HCT116 (cell line): ENCODE measurements at regions not wholly inside any gene's neighbourhood (a gene's known extent, or its start where the extent isn't known, plus 50 kb on each side); places are given as distances from the start of the nearest gene placed in this dataset.

Experiments used
- ATAC-seq: fragments of 200-7000 bp; cut with Tn5 transposase; 2 replicates; pipeline ENCODE4 v1.9.1; 2020; ENCODE audit warnings: mild to moderate bottlenecking, moderate library complexity
- BruUV-seq: library from RNA; stranded (reverse); fragments of 400-500 nt; replicated peaks from 2 replicates; lab custom pipeline; 2021; lab: Mats Ljungman, UMichigan
- CTCF ChIA-PET: fragments of 300-600 bp; sonication (Branson Sonifier 250); formaldehyde crosslinking; loops from one replicate; lab custom pipeline; 2021; ENCODE audit warnings: antibody characterized with exemption; lab: Charles Lee
- POLR2A ChIA-PET: fragments of 300-600, 350-600 bp; sonication (Branson Sonifier 250); formaldehyde crosslinking; loops from one replicate; lab custom pipeline; 2021; ENCODE audit warnings: antibody characterized with exemption; lab: Charles Lee
- RAD21 ChIA-PET, 2 experiments: fragments of 300-600 bp; sonication (Branson Sonifier 250); formaldehyde crosslinking; loops; one replicate each; lab custom pipeline; 2023; ENCODE audit warnings: low total read pairs in 2 of 2; ENCODE audit not compliant: uncharacterized antibody in 2 of 2, unreplicated experiment in 2 of 2, low non-redundant PET in 1 of 2; lab: Charles Lee
- DNase-seq: peaks from one replicate; pipeline ENCODE4 v3.0.0-alpha.2; 2010; ENCODE audit warnings: low read depth, low spot score
- H2AFZ ChIP-seq: fragments of 200-600 bp; shearing (Covaris generic), sonication (generic); 2 replicates; pipeline ENCODE4 v1.6.1; 2017; ENCODE audit warnings: low read depth, mixed run types, mixed read lengths, antibody characterized with exemption, low read length; ENCODE audit not compliant: poor library complexity, severe bottlenecking
- H3K27ac ChIP-seq: 2 replicates; pipeline ENCODE4 v1.5.1; 2012; ENCODE audit warnings: low read depth, low read length
- H3K27me3 ChIP-seq: fragments of 200-600 bp; sonication (generic); 2 replicates; pipeline ENCODE4 v1.6.1; 2016; ENCODE audit warnings: mixed run types, low read length, mixed read lengths; ENCODE audit not compliant: insufficient read depth
- H3K36me3 ChIP-seq, 2 experiments: fragments of 200-500 bp in 1 of 2; fragments of 200-600 bp in 1 of 2; sonication (Bioruptor generic) in 1 of 2; sonication (generic) in 1 of 2; 2 replicates each; pipeline versions ENCODE4 v1.5.1 to v1.6.1; 2014 to 2016; ENCODE audit warnings: low read length in 2 of 2, inconsistent platforms in 1 of 2, mixed read lengths in 1 of 2, mixed run types in 1 of 2; ENCODE audit not compliant: insufficient read depth in 2 of 2, control insufficient read depth in 1 of 2
- H3K4me1 ChIP-seq, 2 experiments: fragments of 200-600 bp in 1 of 2; sonication (generic) in 1 of 2; 2 replicates each; pipeline versions ENCODE4 v1.5.1 to v1.6.1; 2012 to 2017; ENCODE audit warnings: low read length in 2 of 2, inconsistent platforms in 1 of 2, mild to moderate bottlenecking in 1 of 2, mixed read lengths in 1 of 2, mixed run types in 1 of 2, moderate library complexity in 1 of 2; ENCODE audit not compliant: insufficient read depth in 2 of 2, control insufficient read depth in 1 of 2
- H3K4me2 ChIP-seq: fragments of 200-600 bp; sonication (generic); 2 replicates; pipeline ENCODE4 v1.6.1; 2017; ENCODE audit warnings: mixed run types, low read length, mixed read lengths
- H3K4me3 ChIP-seq, 2 experiments: fragments of 200-600 bp in 1 of 2; sonication (generic) in 1 of 2; replicated peaks in 1 of 2; 2 replicates each; pipeline ENCODE4 v1.5.1; 2011 to 2016; ENCODE audit warnings: low read length in 2 of 2, control low read depth in 1 of 2, low read depth in 1 of 2, mild to moderate bottlenecking in 1 of 2, mixed read lengths in 1 of 2, mixed run types in 1 of 2
- H3K79me2 ChIP-seq: fragments of 200-600 bp; sonication (generic); 2 replicates; pipeline ENCODE4 v1.6.1; 2017; ENCODE audit warnings: mild to moderate bottlenecking, mixed run types, low read length, moderate library complexity, mixed read lengths; ENCODE audit not compliant: insufficient read depth
- H3K9ac ChIP-seq: fragments of 200-600 bp; sonication (generic); 2 replicates; pipeline ENCODE4 v1.6.1; 2016; ENCODE audit warnings: low read length, mixed read lengths
- H3K9me2 ChIP-seq: fragments of 200-600 bp; sonication (generic), shearing (Covaris generic); 2 replicates; pipeline ENCODE4 v1.6.1; 2017; ENCODE audit warnings: mixed run types, mild to moderate bottlenecking, moderate library complexity; ENCODE audit not compliant: insufficient read depth
- H3K9me3 ChIP-seq, 2 experiments: fragments of 200-500 bp in 1 of 2; fragments of 200-600 bp in 1 of 2; sonication (Bioruptor generic) in 1 of 2; sonication (generic) in 1 of 2; 2 replicates each; pipeline ENCODE4 v1.6.1; 2014 to 2017; ENCODE audit warnings: low read length in 2 of 2, mixed read lengths in 2 of 2, inconsistent platforms in 1 of 2, low read depth in 1 of 2, mild to moderate bottlenecking in 1 of 2, mixed run types in 1 of 2, moderate library complexity in 1 of 2; ENCODE audit not compliant: control insufficient read depth in 1 of 2, insufficient read depth in 1 of 2
- H4K20me1 ChIP-seq: fragments of 200-600 bp; sonication (generic), shearing (Covaris generic); 2 replicates; pipeline ENCODE4 v1.6.1; 2017; ENCODE audit warnings: mixed run types, mild to moderate bottlenecking, moderate library complexity; ENCODE audit not compliant: insufficient read depth
- CBX3 ChIP-seq: IDR thresholded peaks from 2 replicates; pipeline ENCODE4 v1.6.1; 2012; ENCODE audit warnings: low read depth
- CEBPB ChIP-seq: IDR thresholded peaks from 2 replicates; pipeline ENCODE4 v1.6.1; 2012; ENCODE audit warnings: low read depth
- EGR1 ChIP-seq: IDR thresholded peaks from 2 replicates; pipeline ENCODE4 v1.6.1; 2012; ENCODE audit warnings: low read depth
- EZH2 ChIP-seq: fragments of 200-600 bp; sonication (generic); IDR thresholded peaks from 2 replicates; pipeline ENCODE4 v1.6.1; 2017; ENCODE audit warnings: antibody characterized with exemption, mixed run types
- POLR2AphosphoS5 ChIP-seq: IDR thresholded peaks from 2 replicates; pipeline ENCODE4 v1.6.1; 2011; ENCODE audit warnings: mild to moderate bottlenecking, low read depth, low read length, moderate library complexity
- SIN3A ChIP-seq: IDR thresholded peaks from 2 replicates; pipeline ENCODE4 v1.6.1; 2012; ENCODE audit warnings: low read depth
- SRF ChIP-seq: IDR thresholded peaks from 2 replicates; pipeline ENCODE4 v1.6.1; 2012; ENCODE audit warnings: low read depth
- YY1 ChIP-seq: IDR thresholded peaks from 2 replicates; pipeline ENCODE4 v1.6.1; 2011; ENCODE audit warnings: low read length, low read depth, moderate library complexity, mild to moderate bottlenecking; ENCODE audit not compliant: insufficient replicate concordance; ENCODE audit errors: extremely low read depth
- ZFX ChIP-seq: fragments of 450-650 bp; IDR thresholded peaks from 2 replicates; pipeline ENCODE4 v1.6.1; 2017
- ZNF274 ChIP-seq: fragments of 200-500 bp; sonication (Bioruptor generic); IDR thresholded peaks from 2 replicates; pipeline ENCODE4 v1.6.1; 2014; ENCODE audit warnings: mild to moderate bottlenecking, low read depth, low read length, inconsistent platforms
- intact Hi-C: fragments of 100-400 bp; cut with micrococcal nuclease; formaldehyde crosslinking; loops from 2 replicates; pipeline ENCODE4 v1.10.0; 2022
- TF ChIP-seq, protein P1 (sequence below), 3 experiments: fragments of 200-600 bp in 1 of 3; sonication (generic) in 1 of 3; IDR thresholded peaks in 2 of 3; conservative IDR thresholded peaks in 1 of 3; 2 replicates each; pipeline ENCODE4 v1.5.1; 2012 to 2017; ENCODE audit warnings: low read depth in 2 of 3, low read length in 2 of 3, antibody characterized with exemption in 1 of 3, borderline replicate concordance in 1 of 3, control low read depth in 1 of 3, mild to moderate bottlenecking in 1 of 3, mixed read lengths in 1 of 3, mixed run types in 1 of 3, moderate library complexity in 1 of 3; ENCODE audit not compliant: insufficient read depth in 1 of 3
- TF ChIP-seq, protein P2 (sequence below): IDR thresholded peaks from 2 replicates; pipeline ENCODE4 v1.6.1; 2012
- TF ChIP-seq, protein P3 (sequence below): IDR thresholded peaks from 2 replicates; pipeline ENCODE4 v1.6.1; 2011; ENCODE audit warnings: mild to moderate bottlenecking, low read length, moderate library complexity; ENCODE audit not compliant: insufficient replicate concordance; ENCODE audit errors: extremely low read depth

DNA sequence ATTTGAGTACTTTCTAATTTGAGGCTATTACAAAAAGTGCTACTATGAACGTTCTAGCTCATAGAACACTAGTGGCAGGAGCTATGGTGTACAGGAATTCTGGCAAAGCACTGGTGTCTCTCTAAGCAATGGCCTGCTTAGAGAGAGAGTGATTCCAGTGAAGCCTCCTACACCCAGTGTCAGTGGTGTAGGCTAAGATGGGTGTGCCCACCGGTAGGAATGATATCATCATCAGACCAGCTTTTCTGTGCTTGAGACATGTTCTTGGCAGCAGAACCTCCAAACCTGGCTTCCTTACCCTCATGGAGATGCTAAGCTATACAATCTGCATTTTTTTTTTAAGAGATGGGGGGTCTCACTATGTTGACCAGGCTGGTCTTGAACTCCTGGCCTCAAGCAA lies 370.3 kb downstream of the SOX9 start:
- Histone ChIP-seq H3K4me2 (no peak overlapping the region), H2AFZ (no peak overlapping the region), H3K4me3 (no peak overlapping the region), H3K27ac (no peak overlapping the region), H3K27me3 (no peaks in the 10 kb centered on the region), H3K36me3 (no peaks in the 10 kb centered on the region), H3K9ac (no peak overlapping the region), H3K79me2 (peaks cover 73% of the 10 kb centered on the region), H3K9me3 (peaks cover 4 to 9% of the 10 kb centered on the region in 2 experiments; a peak in 1 of 4 replicates), H3K9me2 (no peaks in the 10 kb centered on the region), H4K20me1 (peaks cover 4% of the 10 kb centered on the region; the same call in 1 of the 2 replicates), H3K4me1 (peaks cover 0 to 6% of the 10 kb centered on the region in 2 experiments; a peak in 1 of 4 replicates)
- DNase-seq: no peak
- CTCF ChIA-PET: no interaction called here
- ATAC-seq: no peak
- no peak for TF ChIP-seq CBX3
- TF ChIP-seq, protein P1, sequence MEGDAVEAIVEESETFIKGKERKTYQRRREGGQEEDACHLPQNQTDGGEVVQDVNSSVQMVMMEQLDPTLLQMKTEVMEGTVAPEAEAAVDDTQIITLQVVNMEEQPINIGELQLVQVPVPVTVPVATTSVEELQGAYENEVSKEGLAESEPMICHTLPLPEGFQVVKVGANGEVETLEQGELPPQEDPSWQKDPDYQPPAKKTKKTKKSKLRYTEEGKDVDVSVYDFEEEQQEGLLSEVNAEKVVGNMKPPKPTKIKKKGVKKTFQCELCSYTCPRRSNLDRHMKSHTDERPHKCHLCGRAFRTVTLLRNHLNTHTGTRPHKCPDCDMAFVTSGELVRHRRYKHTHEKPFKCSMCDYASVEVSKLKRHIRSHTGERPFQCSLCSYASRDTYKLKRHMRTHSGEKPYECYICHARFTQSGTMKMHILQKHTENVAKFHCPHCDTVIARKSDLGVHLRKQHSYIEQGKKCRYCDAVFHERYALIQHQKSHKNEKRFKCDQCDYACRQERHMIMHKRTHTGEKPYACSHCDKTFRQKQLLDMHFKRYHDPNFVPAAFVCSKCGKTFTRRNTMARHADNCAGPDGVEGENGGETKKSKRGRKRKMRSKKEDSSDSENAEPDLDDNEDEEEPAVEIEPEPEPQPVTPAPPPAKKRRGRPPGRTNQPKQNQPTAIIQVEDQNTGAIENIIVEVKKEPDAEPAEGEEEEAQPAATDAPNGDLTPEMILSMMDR (IDR thresholded peaks at IDR 0.05 in 2 of 3, conservative IDR thresholded peaks at IDR 0.05 in 1 of 3; ENCODE audit: borderline replicate concordance in 1 of 3, insufficient read depth in 1 of 3, low read depth in 2 of 3, low read length in 2 of 3): no peak
- TF ChIP-seq ZNF274: no peak
- no peak for TF ChIP-seq CEBPB
- TF ChIP-seq EZH2: no peak
- no peak for TF ChIP-seq ZFX
- TF ChIP-seq YY1: no peak
- TF ChIP-seq EGR1: no peak
- no peak for TF ChIP-seq SIN3A
- TF ChIP-seq, protein P2, sequence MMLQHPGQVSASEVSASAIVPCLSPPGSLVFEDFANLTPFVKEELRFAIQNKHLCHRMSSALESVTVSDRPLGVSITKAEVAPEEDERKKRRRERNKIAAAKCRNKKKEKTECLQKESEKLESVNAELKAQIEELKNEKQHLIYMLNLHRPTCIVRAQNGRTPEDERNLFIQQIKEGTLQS: no peak
- TF ChIP-seq, protein P3, sequence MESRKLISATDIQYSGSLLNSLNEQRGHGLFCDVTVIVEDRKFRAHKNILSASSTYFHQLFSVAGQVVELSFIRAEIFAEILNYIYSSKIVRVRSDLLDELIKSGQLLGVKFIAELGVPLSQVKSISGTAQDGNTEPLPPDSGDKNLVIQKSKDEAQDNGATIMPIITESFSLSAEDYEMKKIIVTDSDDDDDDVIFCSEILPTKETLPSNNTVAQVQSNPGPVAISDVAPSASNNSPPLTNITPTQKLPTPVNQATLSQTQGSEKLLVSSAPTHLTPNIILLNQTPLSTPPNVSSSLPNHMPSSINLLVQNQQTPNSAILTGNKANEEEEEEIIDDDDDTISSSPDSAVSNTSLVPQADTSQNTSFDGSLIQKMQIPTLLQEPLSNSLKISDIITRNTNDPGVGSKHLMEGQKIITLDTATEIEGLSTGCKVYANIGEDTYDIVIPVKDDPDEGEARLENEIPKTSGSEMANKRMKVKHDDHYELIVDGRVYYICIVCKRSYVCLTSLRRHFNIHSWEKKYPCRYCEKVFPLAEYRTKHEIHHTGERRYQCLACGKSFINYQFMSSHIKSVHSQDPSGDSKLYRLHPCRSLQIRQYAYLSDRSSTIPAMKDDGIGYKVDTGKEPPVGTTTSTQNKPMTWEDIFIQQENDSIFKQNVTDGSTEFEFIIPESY: no peak
- TF ChIP-seq POLR2AphosphoS5: no peak
- TF ChIP-seq SRF: no peak
- RAD21 ChIA-PET: no interaction called here
- POLR2A ChIA-PET: no interaction called here
- no TSS peak for BruUV-seq
- intact Hi-C loops: no loop called here
